ENCODE measurements at regions not wholly inside any gene's neighbourhood (a gene's known extent, or its start where the extent isn't known, plus 50 kb on each side); places are given as distances from the start of the nearest gene placed in this dataset.
"Not testable (repeated sequence)": the region's sequence is repeated elsewhere in the genome, so short reads cannot be mapped to it uniquely, and the experiment has no call there.

GRCh38 chr7:114364151-114364550, 50.5 kb upstream of the FOXP2 start:
- FAIRE-seq (no peak), DNase-seq (ENCODE audit: low spot score) (no peak)

GRCh38 chr7:114363292-114363691, 51.3 kb upstream of the FOXP2 start:
- no peak for DNase-seq (ENCODE audit: low spot score)
- no peak for FAIRE-seq

DNA sequence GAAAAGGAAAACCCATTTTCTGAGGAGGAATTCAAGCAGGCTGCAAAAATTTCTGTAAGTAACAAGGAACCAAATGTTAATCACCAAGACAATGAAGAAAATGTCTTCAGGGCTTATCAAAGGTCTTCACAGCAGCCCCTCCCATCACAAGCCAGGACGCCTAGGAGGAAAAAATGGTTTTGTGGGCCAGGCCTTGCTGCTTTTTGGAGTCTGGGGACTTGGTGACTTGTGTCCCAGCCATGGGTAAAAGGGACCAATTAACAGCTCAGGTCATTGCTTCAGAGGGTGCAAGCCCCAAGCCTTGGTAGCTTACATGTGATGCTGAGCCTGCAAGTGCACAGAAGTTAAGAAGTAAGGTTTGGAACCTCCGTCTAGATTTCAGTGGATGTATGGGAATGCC, 55.7 kb upstream of the FOXP2 start:
- no peak for DNase-seq (ENCODE audit: low spot score)
- no peak for FAIRE-seq

DNA sequence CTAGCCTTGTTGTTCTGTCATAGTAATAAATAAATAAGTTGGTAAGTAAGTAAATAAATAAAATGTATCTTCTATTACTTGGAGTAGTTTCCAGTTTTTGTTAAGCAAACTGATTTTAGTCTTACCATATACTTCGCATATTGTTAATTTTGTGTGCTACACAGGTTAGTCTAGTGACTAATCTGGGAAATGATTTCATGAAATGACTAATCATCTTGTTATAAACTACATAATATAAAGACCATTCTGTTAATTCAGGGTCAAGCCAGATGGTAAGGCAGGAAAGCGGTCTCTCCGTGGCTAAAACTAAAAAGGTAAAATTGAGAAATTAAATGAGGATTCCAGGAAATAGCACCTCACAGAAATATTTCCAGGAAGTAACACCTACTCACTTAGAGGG, 58.5 kb upstream of the FOXP2 start:
- no peak for DNase-seq (ENCODE audit: low spot score)
- peak; percentile 57 for FAIRE-seq

GRCh38 chr7:114354306-114354705, 60.3 kb upstream of the FOXP2 start:
- no peak for FAIRE-seq
- DNase-seq (ENCODE audit: low spot score), result no peak

- FAIRE-seq (peak; percentile 92), DNase-seq (ENCODE audit: low spot score) (peak; percentile 67)
These were observed 69.1 kb upstream of the FOXP2 start for GRCh38 chr7:114345494-114345893.

GRCh38 chr7:114343949-114344708, 70.5 kb upstream of the FOXP2 start:
- no peak for DNase-seq (ENCODE audit: low spot score)
- no peak for FAIRE-seq

DNA sequence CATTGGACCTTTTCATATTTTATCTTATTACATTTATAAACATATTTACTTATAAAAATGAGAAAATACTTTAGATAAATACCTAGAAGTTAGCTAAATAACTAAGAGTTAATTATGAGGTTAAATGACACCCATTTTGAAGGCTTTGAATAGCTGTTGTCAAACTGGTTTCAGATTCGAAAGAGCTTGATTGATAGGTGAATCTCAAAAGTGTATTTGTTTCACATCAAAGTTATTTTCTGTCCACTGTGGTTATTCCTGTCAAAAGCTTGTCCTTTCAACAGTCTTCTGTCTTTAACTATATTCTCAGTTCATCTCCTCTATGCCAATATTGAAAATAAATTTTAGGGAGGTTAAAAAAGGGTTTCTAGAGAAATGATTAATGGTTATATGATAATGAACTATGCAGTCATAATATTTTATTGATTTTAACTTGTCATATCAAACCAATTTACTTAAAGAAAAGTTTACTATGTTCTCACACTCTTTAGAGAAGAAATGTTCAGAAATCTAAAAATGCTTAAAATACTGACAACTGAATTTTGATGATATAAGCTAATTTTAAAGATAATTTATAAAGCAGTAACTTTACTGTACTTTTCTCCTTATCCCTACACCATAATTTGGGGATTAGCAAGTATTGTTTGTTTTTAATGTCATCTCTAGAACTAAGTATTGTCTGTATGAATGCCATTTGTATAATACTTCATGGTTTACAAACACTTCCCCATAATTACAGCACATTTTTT, 72.0 kb upstream of the FOXP2 start:
- DNase-seq (ENCODE audit: low spot score) (no peak), FAIRE-seq (no peak)

DNA sequence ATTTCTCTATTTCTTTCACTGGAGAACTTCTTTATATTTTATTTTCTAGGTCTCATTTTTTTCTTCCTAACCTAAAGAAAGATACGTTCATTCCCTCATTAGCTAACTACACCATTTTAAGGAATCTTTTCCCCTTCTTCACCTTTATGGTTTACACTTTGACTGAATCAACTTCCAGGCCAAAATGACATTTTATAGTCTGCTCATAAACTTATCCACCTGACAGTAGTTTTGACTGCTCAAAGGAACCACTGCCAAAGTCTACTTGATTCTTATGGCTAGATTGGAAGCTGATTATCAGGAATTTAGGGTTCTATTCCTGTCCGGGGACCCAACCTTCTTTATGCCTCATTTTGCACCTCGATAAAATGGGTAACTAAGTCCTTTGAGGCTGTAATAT, 73.0 kb upstream of the FOXP2 start:
- no peak for FAIRE-seq
- DNase-seq (ENCODE audit: low spot score), result no peak

GRCh38 chr7:114334989-114335388, 79.6 kb upstream of the FOXP2 start:
- no peak for DNase-seq (ENCODE audit: low spot score)
- no peak for FAIRE-seq

DNA sequence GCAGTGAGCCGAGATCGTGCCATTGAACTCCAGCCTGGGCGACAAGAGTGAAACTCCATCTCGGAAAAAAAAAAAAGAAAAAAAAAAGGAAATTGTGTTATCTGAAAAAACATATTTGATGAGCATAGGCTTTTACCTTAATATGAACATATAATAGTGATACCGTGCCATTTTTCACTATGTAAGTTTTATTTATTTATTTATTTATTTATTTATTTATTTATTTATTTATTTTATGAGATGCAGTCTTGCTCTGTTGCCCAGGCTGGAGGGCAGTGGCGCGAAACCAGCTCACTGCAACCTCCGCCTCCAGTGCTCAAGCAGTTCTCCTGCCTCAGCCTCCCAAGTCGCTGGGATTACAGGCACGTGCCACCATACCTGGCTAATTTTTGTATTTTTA, 85.2 kb upstream of the FOXP2 start:
- DNase-seq (ENCODE audit: low spot score); FAIRE-seq: not testable (repeated sequence)

DNA sequence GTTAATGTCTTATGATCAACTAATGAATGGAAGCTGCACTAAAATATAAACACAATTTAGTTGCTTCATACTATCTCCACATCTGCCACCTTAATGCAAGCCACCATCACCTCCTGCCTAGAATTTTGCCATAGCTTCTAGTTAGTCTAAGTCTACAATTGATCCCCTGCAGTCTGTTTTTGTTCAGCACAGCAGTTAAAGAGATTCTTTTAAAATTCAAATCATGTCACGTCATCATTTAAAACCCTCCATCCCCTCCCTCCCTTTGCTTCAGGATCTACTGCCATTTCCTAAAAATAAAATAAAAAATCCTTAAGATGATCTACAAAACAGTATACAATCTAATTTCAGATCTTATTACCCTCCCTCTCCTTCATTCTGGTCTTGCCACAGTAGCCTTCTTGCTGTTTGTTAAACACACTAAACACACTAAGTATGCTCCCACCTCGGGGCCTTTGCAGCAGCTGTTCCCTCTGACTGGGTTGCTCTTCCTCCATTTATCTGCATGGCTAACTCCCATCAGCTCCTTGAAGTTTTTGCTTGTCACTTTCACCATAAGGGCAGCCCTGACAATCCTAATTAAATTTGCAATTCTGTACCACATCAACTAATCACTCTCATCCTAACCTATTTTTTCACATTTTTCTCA, 97.0 kb upstream of the FOXP2 start:
- no peak for FAIRE-seq
- DNase-seq (ENCODE audit: low spot score), result no peak

DNA sequence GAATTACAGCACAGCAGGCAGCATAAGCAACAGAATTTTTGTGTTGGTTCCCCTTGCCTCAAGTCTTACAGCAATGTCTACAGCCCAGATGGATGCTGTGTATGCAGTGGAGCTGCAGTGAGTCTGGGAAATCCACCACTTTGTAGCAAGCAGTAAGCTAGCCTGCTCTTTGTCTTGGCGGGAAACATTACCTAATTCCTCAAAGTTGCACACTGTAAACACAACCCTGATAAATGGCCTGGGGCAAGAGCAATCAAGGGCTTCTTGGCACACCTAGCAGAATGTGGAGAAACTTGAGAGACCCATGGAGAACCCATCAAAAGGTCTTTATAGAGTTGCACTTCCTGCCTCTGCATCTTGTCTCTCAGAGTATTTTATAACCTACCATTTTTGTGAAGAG, 102.0 kb upstream of the FOXP2 start:
- DNase-seq (ENCODE audit: low spot score), result no peak
- FAIRE-seq, result no peak

DNA sequence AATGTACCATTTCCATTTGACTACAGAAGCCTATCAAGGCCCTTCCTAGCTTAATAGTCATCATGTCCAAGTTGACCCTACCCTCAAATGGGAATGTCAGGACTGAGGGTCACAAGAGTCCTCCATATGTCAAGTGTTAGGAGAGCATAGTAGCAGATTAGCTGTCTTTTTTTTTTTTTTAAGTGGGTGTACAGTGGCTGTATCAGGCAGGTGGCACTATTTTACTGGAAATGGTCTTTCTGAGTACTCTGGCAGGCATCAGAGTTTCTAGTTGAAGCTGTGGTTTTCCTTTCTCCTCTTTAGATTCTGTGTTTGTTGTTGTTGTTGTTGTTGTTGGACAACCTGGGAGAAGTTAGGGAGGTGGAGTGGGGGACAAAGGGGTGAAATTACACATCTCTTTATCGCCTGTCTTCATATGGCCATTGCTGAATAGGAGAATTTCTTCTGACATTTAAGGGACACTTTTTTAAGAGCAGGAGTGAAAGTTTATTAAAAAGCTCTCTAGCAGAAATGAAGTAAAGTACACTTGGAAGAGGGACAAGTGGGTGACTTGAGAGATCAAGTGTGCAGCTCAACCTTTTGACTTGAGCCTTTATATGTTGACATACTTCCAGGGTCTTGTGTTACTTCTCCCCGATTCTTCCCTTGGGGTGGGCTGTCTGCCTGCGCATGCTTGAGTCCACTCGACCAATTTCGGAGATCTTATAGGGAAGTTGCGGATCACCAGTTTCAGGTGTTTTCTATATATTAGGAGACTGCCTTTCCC, 104.1 kb upstream of the FOXP2 start:
- DNase-seq (ENCODE audit: low spot score) (no peak), FAIRE-seq (no peak)

DNA sequence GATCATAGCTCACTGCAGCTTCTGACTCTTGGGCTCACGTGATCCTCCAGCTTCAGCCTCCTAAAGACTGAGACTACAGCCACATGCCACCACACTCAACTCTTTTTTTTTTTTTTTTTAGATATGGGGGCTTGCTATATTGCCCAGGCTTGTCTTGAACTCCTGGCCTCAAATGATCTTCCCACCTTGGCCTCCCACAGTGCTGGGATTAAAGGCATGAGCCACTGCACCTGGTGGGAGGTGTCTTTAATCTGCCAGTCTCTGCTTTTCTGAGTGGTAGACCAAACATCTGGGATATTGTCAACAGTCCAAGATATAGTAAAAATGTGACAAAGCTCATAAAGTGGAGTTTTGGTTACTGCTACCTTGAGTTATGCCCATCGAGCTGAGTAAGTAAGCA, 104.9 kb upstream of the FOXP2 start:
- FAIRE-seq, result no peak
- no peak for DNase-seq (ENCODE audit: low spot score)

- DNase-seq (ENCODE audit: low spot score) (peak; percentile 73), FAIRE-seq (no peak)
These were observed 111.3 kb upstream of the FOXP2 start for GRCh38 chr7:114303301-114303700.

- DNase-seq (ENCODE audit: low spot score), result peak; percentile 90
These were observed 111.8 kb upstream of the FOXP2 start for GRCh38 chr7:114302858-114303257.

GRCh38 chr7:114298011-114298410, 116.6 kb upstream of the FOXP2 start:
- DNase-seq (ENCODE audit: low spot score), result no peak
- FAIRE-seq, result no peak

More at GRCh38 chr7:114302858-114303257, 111.8 kb upstream of the FOXP2 start:
- FAIRE-seq, result peak; percentile 98

GRCh38 chr7:114297121-114297520, 117.5 kb upstream of the FOXP2 start:
- DNase-seq (ENCODE audit: low spot score) (no peak), FAIRE-seq (no peak)

- FAIRE-seq, result no peak
- DNase-seq (ENCODE audit: low spot score), result no peak
These were observed 119.1 kb upstream of the FOXP2 start for GRCh38 chr7:114295522-114295921.

- FAIRE-seq (no peak), DNase-seq (ENCODE audit: low spot score) (no peak)
These were observed 120.6 kb upstream of the FOXP2 start for GRCh38 chr7:114294036-114294435.
